BLaER1 (cell line): ENCODE measurements at regions not wholly inside any gene's neighbourhood (a gene's known extent, or its start where the extent isn't known, plus 50 kb on each side); places are given as distances from the start of the nearest gene placed in this dataset.

Source experiments
- H3K27ac ChIP-seq: shearing (Covaris generic); formaldehyde crosslinking; 2 replicates; pipeline ENCODE4 v1.8.1; 2022
- H3K27me3 ChIP-seq: shearing (Covaris generic); formaldehyde crosslinking; 2 replicates; pipeline ENCODE4 v1.8.1; 2022
- H3K36me3 ChIP-seq: shearing (Covaris generic); formaldehyde crosslinking; 2 replicates; pipeline ENCODE4 v1.8.1; 2022
- H3K4me1 ChIP-seq: shearing (Covaris generic); formaldehyde crosslinking; 2 replicates; pipeline ENCODE4 v1.8.1; 2022
- H3K4me2 ChIP-seq: shearing (Covaris generic); formaldehyde crosslinking; 2 replicates; pipeline ENCODE4 v1.8.1; 2022
- H3K4me3 ChIP-seq: shearing (Covaris generic); formaldehyde crosslinking; 2 replicates; pipeline ENCODE4 v1.8.1; 2022
- H3K9ac ChIP-seq: shearing (Covaris generic); formaldehyde crosslinking; 2 replicates; pipeline ENCODE4 v1.8.1; 2022
- H3K9me3 ChIP-seq: shearing (Covaris generic); formaldehyde crosslinking; 2 replicates; pipeline ENCODE4 v1.8.1; 2022
- H4K20me1 ChIP-seq: shearing (Covaris generic); formaldehyde crosslinking; 2 replicates; pipeline ENCODE4 v1.8.1; 2022
- Cebpa-rat ChIP-seq: shearing (Covaris generic); IDR thresholded peaks from 2 replicates; pipeline ENCODE4 v1.8.1; 2022

GRCh38 chr5:56680731-56681130 is 134.6 kb upstream of the MAP3K1 start:
- TF ChIP-seq Cebpa-rat = no peak
- Histone ChIP-seq H3K4me1 (peaks cover 37% of the 10 kb centered on the region), H3K9ac (no peak overlapping the region), H4K20me1 (no peaks in the 10 kb centered on the region), H3K4me3 (no peak overlapping the region), H3K36me3 (no peaks in the 10 kb centered on the region), H3K4me2 (no peak overlapping the region), H3K27me3 (no peaks in the 10 kb centered on the region), H3K27ac (no peak overlapping the region), H3K9me3 (peaks cover 21% of the 10 kb centered on the region)

- Histone ChIP-seq H3K4me1 (peaks cover 31% of the 10 kb centered on the region), H3K9ac (no peak overlapping the region), H3K9me3 (peaks cover 8% of the 10 kb centered on the region; the same call in 1 of the 2 replicates), H4K20me1 (no peaks in the 10 kb centered on the region), H3K27me3 (no peaks in the 10 kb centered on the region), H3K36me3 (no peaks in the 10 kb centered on the region), H3K4me3 (no peak overlapping the region), H3K4me2 (no peak overlapping the region), H3K27ac (no peak overlapping the region)
- TF ChIP-seq Cebpa-rat = no peak
These were observed 137.6 kb upstream of the MAP3K1 start for GRCh38 chr5:56677690-56678305.

DNA sequence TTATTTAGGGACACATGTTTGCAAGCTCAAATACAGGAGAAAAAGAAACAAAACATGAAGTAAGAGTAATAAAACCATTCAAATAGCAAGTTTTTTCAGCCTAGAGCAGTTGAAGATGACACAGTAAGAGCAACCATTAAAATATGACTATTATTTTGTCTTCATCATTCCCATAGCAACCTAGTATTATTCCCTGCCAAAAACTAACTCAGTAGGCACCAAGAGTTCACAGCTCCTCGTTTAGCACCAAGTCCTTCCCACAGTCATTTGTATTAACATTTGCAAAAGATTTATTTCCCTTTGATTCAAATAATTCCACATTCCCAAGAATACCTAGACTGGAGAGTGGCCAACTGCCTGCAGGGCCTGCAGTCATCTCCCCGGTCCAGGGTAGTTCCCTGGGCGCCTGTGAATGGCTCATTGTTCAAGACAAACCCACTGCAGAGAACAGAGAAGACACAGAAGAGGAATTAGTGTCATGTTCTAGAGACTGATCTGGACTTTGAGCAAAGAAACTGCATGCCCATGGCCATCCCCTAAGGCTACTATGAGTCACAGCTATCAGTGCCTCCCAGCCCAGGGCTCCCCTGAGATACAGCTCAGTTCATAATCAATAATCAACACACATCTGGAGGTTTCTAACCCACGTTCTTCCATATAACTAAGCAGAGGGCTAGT is 139.1 kb upstream of the MAP3K1 start:
- H4K20me1 ChIP-seq = no peaks in the 10 kb centered on the region
- H3K36me3 ChIP-seq = no peaks in the 10 kb centered on the region
- H3K9ac ChIP-seq = no peak overlapping the region
- no peak overlapping the region for H3K4me3 ChIP-seq
- peaks cover 7% of the 10 kb centered on the region; the same call in 1 of the 2 replicates for H3K9me3 ChIP-seq
- H3K27me3 ChIP-seq = no peaks in the 10 kb centered on the region
- H3K4me1 ChIP-seq = peaks cover 32% of the 10 kb centered on the region
- H3K4me2 ChIP-seq = no peak overlapping the region
- TF ChIP-seq Cebpa-rat = no peak
- H3K27ac ChIP-seq = no peak overlapping the region

GRCh38 chr5:56674441-56674840 is 140.9 kb upstream of the MAP3K1 start:
- Histone ChIP-seq H3K36me3 (no peaks in the 10 kb centered on the region), H3K27me3 (no peaks in the 10 kb centered on the region), H3K4me1 (peaks cover 47% of the 10 kb centered on the region), H4K20me1 (no peaks in the 10 kb centered on the region), H3K4me2 (no peak overlapping the region), H3K27ac (no peak overlapping the region), H3K9me3 (0 out of 2 replicates have a peak, but pooled peaks cover 7% of the 10 kb centered on the region), H3K4me3 (no peak overlapping the region), H3K9ac (no peak overlapping the region)
- TF ChIP-seq Cebpa-rat = no peak

- no peak for TF ChIP-seq Cebpa-rat
- H3K27me3 ChIP-seq = no peaks in the 10 kb centered on the region
- H3K9ac ChIP-seq = no peak overlapping the region
- peaks cover 60% of the 10 kb centered on the region for H3K4me1 ChIP-seq
- no peaks in the 10 kb centered on the region for H4K20me1 ChIP-seq
- peak overlapping the region; percentile 65 for H3K27ac ChIP-seq
- H3K9me3 ChIP-seq = 0 out of 2 replicates have a peak, but pooled peaks cover 4% of the 10 kb centered on the region
- H3K36me3 ChIP-seq = no peaks in the 10 kb centered on the region
- peak overlapping the region; percentile 60 for H3K4me2 ChIP-seq
- no peak overlapping the region for H3K4me3 ChIP-seq
These were observed 142.2 kb upstream of the MAP3K1 start for GRCh38 chr5:56673171-56673570.

DNA sequence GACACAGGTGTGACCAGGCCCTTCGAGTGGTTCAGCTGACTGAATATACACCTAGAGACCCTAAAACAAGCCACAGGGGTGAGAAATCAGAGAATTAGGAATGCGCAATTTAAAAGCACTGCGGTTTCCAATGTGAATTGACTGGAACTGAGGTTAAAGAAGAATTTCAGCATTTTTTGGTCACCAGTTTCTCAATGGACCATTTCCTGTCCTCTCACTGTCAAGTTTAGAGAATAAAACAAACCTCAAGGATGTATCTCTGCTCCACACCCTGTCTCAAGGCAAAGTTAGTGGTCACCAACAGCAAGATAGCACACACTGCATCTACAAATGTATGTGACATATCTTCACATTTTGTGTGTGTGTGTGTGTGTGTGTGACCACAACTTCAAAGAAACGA is 143.8 kb upstream of the MAP3K1 start:
- Histone ChIP-seq H3K4me1 (peaks cover 69% of the 10 kb centered on the region), H3K27me3 (no peaks in the 10 kb centered on the region), H3K9ac (no peak overlapping the region), H3K4me3 (no peak overlapping the region), H4K20me1 (no peaks in the 10 kb centered on the region), H3K4me2 (peak overlapping the region; percentile 91), H3K9me3 (0 out of 2 replicates have a peak, but pooled peaks cover 9% of the 10 kb centered on the region), H3K27ac (peak overlapping the region; percentile 89), H3K36me3 (no peaks in the 10 kb centered on the region)
- TF ChIP-seq Cebpa-rat = no peak

DNA sequence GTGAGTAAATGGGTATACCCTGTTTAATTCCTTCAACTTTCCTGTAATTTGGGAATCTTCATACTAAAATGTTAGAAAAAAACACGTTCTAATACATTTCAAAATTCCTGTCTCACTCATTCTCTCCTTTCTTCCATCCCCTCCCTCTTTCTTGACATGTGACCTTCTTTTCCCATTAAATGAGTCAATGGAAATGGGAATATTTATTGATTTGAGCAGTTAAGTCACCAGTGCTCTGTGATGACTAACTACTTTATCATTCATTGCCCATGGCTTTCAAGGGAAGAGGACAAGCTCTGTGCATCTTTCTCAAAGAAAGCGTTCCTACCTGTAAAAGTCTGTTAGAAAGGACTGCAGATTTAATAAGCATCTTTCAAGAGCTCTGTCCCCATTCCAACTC is 144.4 kb upstream of the MAP3K1 start:
- no peak overlapping the region; the same call in 1 of the 2 replicates for H3K9ac ChIP-seq
- no peak for TF ChIP-seq Cebpa-rat
- peaks cover 13% of the 10 kb centered on the region; the same call in 1 of the 2 replicates for H3K9me3 ChIP-seq
- H4K20me1 ChIP-seq = no peaks in the 10 kb centered on the region
- peaks cover 71% of the 10 kb centered on the region for H3K4me1 ChIP-seq
- H3K4me3 ChIP-seq = no peak overlapping the region
- H3K27me3 ChIP-seq = no peaks in the 10 kb centered on the region
- no peaks in the 10 kb centered on the region for H3K36me3 ChIP-seq
- peak overlapping the region; percentile 91 for H3K4me2 ChIP-seq
- H3K27ac ChIP-seq = peak overlapping the region; percentile 89

DNA sequence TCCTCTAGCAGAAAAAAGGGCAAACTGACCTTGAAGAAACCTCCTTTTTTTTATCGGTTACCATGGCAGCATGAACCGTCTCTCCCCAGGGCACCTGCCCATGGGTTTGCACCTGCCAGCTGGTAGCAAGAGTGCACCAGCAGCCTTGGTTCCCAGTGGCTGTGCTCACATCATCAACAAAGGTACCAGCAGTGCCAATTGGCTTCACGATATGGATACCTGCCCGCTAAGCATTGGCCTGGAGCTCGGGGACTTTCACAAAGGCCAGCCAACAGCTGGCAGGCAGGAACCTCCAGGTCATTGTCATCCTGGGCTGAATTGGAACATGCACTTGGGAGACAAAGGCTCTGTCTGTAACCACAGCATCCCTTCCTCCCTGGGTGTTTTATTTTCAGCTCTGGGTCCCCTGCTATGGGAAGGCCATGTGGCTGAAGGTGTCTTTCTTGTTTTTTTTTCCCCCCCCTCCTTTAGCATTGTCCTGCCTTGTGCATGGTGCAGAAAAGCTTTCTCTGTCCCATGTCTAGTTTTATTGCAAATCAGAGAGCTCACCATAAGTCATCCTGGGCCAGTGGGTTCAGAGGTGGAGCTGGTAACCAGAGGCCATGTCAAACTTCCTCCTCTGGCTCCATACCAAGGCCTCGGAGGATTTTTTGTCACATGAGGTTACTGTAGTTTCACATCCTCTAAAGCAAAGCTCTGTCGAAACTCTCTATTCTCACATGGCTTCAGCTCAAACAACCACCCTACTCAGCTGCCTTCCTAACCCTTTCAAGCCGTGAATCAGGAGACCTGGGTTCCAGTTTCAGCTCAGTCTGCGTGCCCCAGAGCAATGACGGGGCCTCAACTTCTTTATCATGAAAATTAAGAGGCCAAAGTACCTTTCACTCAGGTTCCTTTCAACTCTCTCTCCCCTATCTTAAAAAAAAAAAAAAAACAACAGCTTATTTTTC is 145.5 kb upstream of the MAP3K1 start:
- peak overlapping the region; percentile 91 for H3K4me2 ChIP-seq
- H3K9ac ChIP-seq = peak overlapping the region; percentile 69
- H3K4me1 ChIP-seq = peaks cover 71% of the 10 kb centered on the region
- peaks cover 21% of the 10 kb centered on the region for H3K9me3 ChIP-seq
- H3K27ac ChIP-seq = peak overlapping the region; percentile 89
- peak overlapping the region; percentile 53 for H3K4me3 ChIP-seq
- no peaks in the 10 kb centered on the region for H4K20me1 ChIP-seq
- H3K36me3 ChIP-seq = no peaks in the 10 kb centered on the region
- TF ChIP-seq Cebpa-rat = peak; percentile 69
- H3K27me3 ChIP-seq = no peaks in the 10 kb centered on the region

DNA sequence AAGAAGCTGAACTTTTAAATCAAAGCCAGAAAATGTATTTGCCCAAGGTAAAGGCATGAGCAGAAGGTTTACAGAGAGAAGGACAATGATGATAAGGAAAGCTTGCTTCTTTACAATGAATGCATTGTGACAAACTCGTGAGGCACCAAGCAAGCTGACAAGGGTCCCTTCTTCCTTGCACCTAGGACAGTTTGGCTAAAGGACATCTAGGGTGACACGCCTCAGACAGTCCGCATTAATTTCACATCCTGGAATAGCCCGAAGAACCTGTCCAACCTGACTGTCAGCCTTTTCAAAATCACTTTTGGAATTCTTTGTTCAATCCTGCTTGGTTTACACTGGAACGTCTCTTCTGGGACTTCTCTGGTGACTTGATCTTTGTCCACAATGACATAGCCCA is 146.4 kb upstream of the MAP3K1 start:
- Histone ChIP-seq H3K36me3 (no peaks in the 10 kb centered on the region), H3K27ac (peak overlapping the region; percentile 89), H3K9ac (peak overlapping the region; percentile 69), H3K27me3 (no peaks in the 10 kb centered on the region), H4K20me1 (no peaks in the 10 kb centered on the region), H3K9me3 (peaks cover 24% of the 10 kb centered on the region), H3K4me2 (peak overlapping the region; percentile 91), H3K4me1 (peaks cover 70% of the 10 kb centered on the region), H3K4me3 (peak overlapping the region; percentile 53; the same call in 1 of the 2 replicates)
- TF ChIP-seq Cebpa-rat = no peak
